ENCODE measurements at regions not wholly inside any gene's neighbourhood (a gene's known extent, or its start where the extent isn't known, plus 50 kb on each side); places are given as distances from the start of the nearest gene placed in this dataset.

- no peak for TF ChIP-seq CTCF (IDR thresholded peaks at IDR 0.05)
- Histone ChIP-seq H3K9me3 (peaks cover 0 to 3% of the 10 kb centered on the region in 2 donors), H3K27ac (no peak overlapping the region), H3K27me3 (no peaks in the 10 kb centered on the region), H3K4me3 (no peak overlapping the region), H3K36me3 (no peaks in the 10 kb centered on the region), H3K4me1 (no peaks in the 10 kb centered on the region)
- no peak for ATAC-seq
- DNase-seq, result no peak
- intact Hi-C loops (cut with DNase I), result no loop called here
Observed at GRCh38 chr17:53039981-53040380, 782.7 kb upstream of the KIF2B start.

- H3K4me1 ChIP-seq, result no peaks in the 10 kb centered on the region
- DNase-seq (no peak), ATAC-seq (no peak)
- TF ChIP-seq CTCF (IDR thresholded peaks at IDR 0.05), result no peak
- no peaks in the 10 kb centered on the region for H3K36me3 ChIP-seq
- H3K4me3 ChIP-seq, result no peak overlapping the region
- H3K27ac ChIP-seq, result no peak overlapping the region
- H3K27me3 ChIP-seq, result no peaks in the 10 kb centered on the region
- H3K9me3 ChIP-seq, result no peaks in the 10 kb centered on the region
- intact Hi-C loops (cut with DNase I), result no loop called here
Observed at GRCh38 chr17:53033297-53033696, 789.4 kb upstream of the KIF2B start.

- DNase-seq (peak in 2 of 4 donors; percentile 15 to 79), ATAC-seq (peak; percentile 95)
- H3K4me3 ChIP-seq, result no peak overlapping the region
- no peaks in the 10 kb centered on the region for H3K9me3 ChIP-seq
- peak in 1 of 2 donors; percentile 15 for TF ChIP-seq CTCF (IDR thresholded peaks at IDR 0.05)
- H3K4me1 ChIP-seq, result no peaks in the 10 kb centered on the region
- no peaks in the 10 kb centered on the region for H3K27me3 ChIP-seq
- intact Hi-C loops (cut with DNase I), result no loop called here
- no peaks in the 10 kb centered on the region for H3K36me3 ChIP-seq
- no peak overlapping the region for H3K27ac ChIP-seq
Observed at GRCh38 chr17:53032861-53033271, 789.9 kb upstream of the KIF2B start.

- no peak overlapping the region for H3K4me3 ChIP-seq
- no peak for TF ChIP-seq CTCF (IDR thresholded peaks at IDR 0.05)
- no peak overlapping the region for H3K27ac ChIP-seq
- peaks cover 0 to 17% of the 10 kb centered on the region in 2 donors for H3K9me3 ChIP-seq
- no peaks in the 10 kb centered on the region for H3K36me3 ChIP-seq
- DNase-seq (no peak), ATAC-seq (no peak)
- H3K4me1 ChIP-seq, result no peaks in the 10 kb centered on the region
- H3K27me3 ChIP-seq, result no peaks in the 10 kb centered on the region
- intact Hi-C loops (cut with DNase I), result no loop called here
Observed at GRCh38 chr17:53017227-53017626, 805.5 kb upstream of the KIF2B start.

- H3K4me3 ChIP-seq, result no peak overlapping the region
- no peak overlapping the region for H3K27ac ChIP-seq
- no peaks in the 10 kb centered on the region for H3K27me3 ChIP-seq
- H3K4me1 ChIP-seq, result no peaks in the 10 kb centered on the region
- intact Hi-C loops (cut with DNase I), result no loop called here
- no peak for TF ChIP-seq CTCF (IDR thresholded peaks at IDR 0.05)
- H3K36me3 ChIP-seq, result no peaks in the 10 kb centered on the region
- DNase-seq, result no peak
- ATAC-seq, result no peak
- peaks cover 0 to 17% of the 10 kb centered on the region in 2 donors for H3K9me3 ChIP-seq
Observed at GRCh38 chr17:53016085-53016484, 806.6 kb upstream of the KIF2B start.

All from left lung (tissue), 4 donors.